Rectal smooth muscle tissue (tissue), 1 donor: ENCODE measurements at regions not wholly inside any gene's neighbourhood (a gene's known extent, or its start where the extent isn't known, plus 50 kb on each side); places are given as distances from the start of the nearest gene placed in this dataset.
"Not testable (repeated sequence)": the region's sequence is repeated elsewhere in the genome, so short reads cannot be mapped to it uniquely, and the experiment has no call there.

Experiments
- H3K27ac ChIP-seq: one replicate; pipeline ENCODE4 v1.7.0; 2013; ENCODE audit warnings: low read depth, low read length, inconsistent platforms
- H3K27me3 ChIP-seq: one replicate; pipeline ENCODE4 v1.7.0; 2013; ENCODE audit warnings: low read length; ENCODE audit not compliant: control insufficient read depth, insufficient read depth
- H3K36me3 ChIP-seq: one replicate; pipeline ENCODE4 v1.7.0; 2013; ENCODE audit warnings: low read length; ENCODE audit not compliant: control insufficient read depth, insufficient read depth
- H3K4me1 ChIP-seq: one replicate; pipeline ENCODE4 v1.7.0; 2013; ENCODE audit warnings: low read length; ENCODE audit not compliant: control insufficient read depth, insufficient read depth
- H3K4me3 ChIP-seq: one replicate; pipeline ENCODE4 v1.7.0; 2013; ENCODE audit warnings: low read length
- H3K9ac ChIP-seq: one replicate; pipeline ENCODE4 v1.7.0; 2013; ENCODE audit warnings: low read length

GRCh38 chr5:159786901-159787691 is 129.2 kb upstream of the ADRA1B start:
- Histone ChIP-seq H3K4me1 (no peaks in the 10 kb centered on the region), H3K27me3 (no peaks in the 10 kb centered on the region), H3K36me3 (no peaks in the 10 kb centered on the region), H3K27ac (no peak overlapping the region), H3K9ac (no peak overlapping the region), H3K4me3 (no peak overlapping the region)

- no peak overlapping the region for H3K27ac ChIP-seq
- H3K4me3 ChIP-seq: no peak overlapping the region
- no peaks in the 10 kb centered on the region for H3K27me3 ChIP-seq
- no peaks in the 10 kb centered on the region for H3K36me3 ChIP-seq
- H3K4me1 ChIP-seq: no peaks in the 10 kb centered on the region
- H3K9ac ChIP-seq: no peak overlapping the region
Observed at GRCh38 chr5:159787837-159788236, 128.4 kb upstream of the ADRA1B start.

- no peak overlapping the region for H3K27ac ChIP-seq
- no peaks in the 10 kb centered on the region for H3K36me3 ChIP-seq
- H3K4me1 ChIP-seq: no peaks in the 10 kb centered on the region
Observed at GRCh38 chr5:159788835-159789331, 127.4 kb upstream of the ADRA1B start.

GRCh38 chr5:159792180-159792579 is 124.1 kb upstream of the ADRA1B start:
- no peaks in the 10 kb centered on the region for H3K36me3 ChIP-seq
- no peak overlapping the region for H3K9ac ChIP-seq
- H3K4me1 ChIP-seq: no peaks in the 10 kb centered on the region
- H3K4me3 ChIP-seq: no peak overlapping the region
- no peaks in the 10 kb centered on the region for H3K27me3 ChIP-seq
- no peak overlapping the region for H3K27ac ChIP-seq

More at GRCh38 chr5:159788835-159789331, 127.4 kb upstream of the ADRA1B start:
- Histone ChIP-seq H3K9ac (no peak overlapping the region), H3K4me3 (no peak overlapping the region), H3K27me3 (no peaks in the 10 kb centered on the region)

GRCh38 chr5:159797261-159797970 is 118.9 kb upstream of the ADRA1B start:
- Histone ChIP-seq H3K4me3 (no peak overlapping the region), H3K36me3 (no peaks in the 10 kb centered on the region), H3K27me3 (no peaks in the 10 kb centered on the region), H3K4me1 (no peaks in the 10 kb centered on the region), H3K9ac (no peak overlapping the region), H3K27ac (no peak overlapping the region)

GRCh38 chr5:159799701-159800100 is 116.6 kb upstream of the ADRA1B start:
- no peaks in the 10 kb centered on the region for H3K36me3 ChIP-seq
- H3K9ac ChIP-seq: no peak overlapping the region
- no peak overlapping the region for H3K27ac ChIP-seq
- no peaks in the 10 kb centered on the region for H3K27me3 ChIP-seq
- no peaks in the 10 kb centered on the region for H3K4me1 ChIP-seq
- no peak overlapping the region for H3K4me3 ChIP-seq

GRCh38 chr5:159800131-159800840 is 116.0 kb upstream of the ADRA1B start:
- no peak overlapping the region for H3K27ac ChIP-seq
- no peaks in the 10 kb centered on the region for H3K4me1 ChIP-seq
- no peak overlapping the region for H3K4me3 ChIP-seq

GRCh38 chr5:159801303-159801702 is 115.0 kb upstream of the ADRA1B start:
- no peak overlapping the region for H3K9ac ChIP-seq
- H3K36me3 ChIP-seq: no peaks in the 10 kb centered on the region
- H3K27ac ChIP-seq: no peak overlapping the region
- no peaks in the 10 kb centered on the region for H3K27me3 ChIP-seq
- no peak overlapping the region for H3K4me3 ChIP-seq
- no peaks in the 10 kb centered on the region for H3K4me1 ChIP-seq

More at GRCh38 chr5:159800131-159800840, 116.0 kb upstream of the ADRA1B start:
- Histone ChIP-seq H3K27me3 (no peaks in the 10 kb centered on the region), H3K9ac (no peak overlapping the region), H3K36me3 (no peaks in the 10 kb centered on the region)

GRCh38 chr5:159802661-159803060 is 113.6 kb upstream of the ADRA1B start:
- no peak overlapping the region for H3K27ac ChIP-seq
- H3K9ac ChIP-seq: no peak overlapping the region
- H3K4me3 ChIP-seq: no peak overlapping the region
- no peaks in the 10 kb centered on the region for H3K36me3 ChIP-seq
- no peaks in the 10 kb centered on the region for H3K27me3 ChIP-seq
- H3K4me1 ChIP-seq: no peaks in the 10 kb centered on the region

- no peak overlapping the region for H3K9ac ChIP-seq
- H3K4me3 ChIP-seq: no peak overlapping the region
Observed at GRCh38 chr5:159804121-159804520, 112.2 kb upstream of the ADRA1B start.

GRCh38 chr5:159805021-159805420 is 111.3 kb upstream of the ADRA1B start:
- no peaks in the 10 kb centered on the region for H3K36me3 ChIP-seq
- no peak overlapping the region for H3K4me3 ChIP-seq
- H3K27ac ChIP-seq: no peak overlapping the region
- H3K4me1 ChIP-seq: no peaks in the 10 kb centered on the region
- H3K9ac ChIP-seq: no peak overlapping the region
- H3K27me3 ChIP-seq: no peaks in the 10 kb centered on the region

More at GRCh38 chr5:159804121-159804520, 112.2 kb upstream of the ADRA1B start:
- Histone ChIP-seq H3K36me3 (no peaks in the 10 kb centered on the region), H3K27ac (no peak overlapping the region), H3K27me3 (no peaks in the 10 kb centered on the region), H3K4me1 (no peaks in the 10 kb centered on the region)

- not testable (repeated sequence) for H3K4me3 ChIP-seq, H3K4me1 ChIP-seq, H3K27ac ChIP-seq, H3K36me3 ChIP-seq, H3K27me3 ChIP-seq, H3K9ac ChIP-seq
Observed at GRCh38 chr5:159807135-159807534, 109.1 kb upstream of the ADRA1B start.
